H9 (cell line): ENCODE measurements at regions not wholly inside any gene's neighbourhood (a gene's known extent, or its start where the extent isn't known, plus 50 kb on each side); places are given as distances from the start of the nearest gene placed in this dataset.

Experiments
- DNase-seq: peaks from one replicate; pipeline ENCODE4 v3.0.0-alpha.2; 2017
- H2AFZ ChIP-seq: one replicate; pipeline ENCODE4 v1.6.1; 2013; ENCODE audit warnings: mild to moderate bottlenecking, low read length, control low read depth, moderate library complexity
- H2AK5ac ChIP-seq: 2 replicates; pipeline ENCODE4 v1.6.1; 2013; ENCODE audit warnings: low read length, control low read depth, mixed read lengths; ENCODE audit not compliant: insufficient read length
- H2BK120ac ChIP-seq: one replicate; pipeline ENCODE4 v1.6.1; 2013; ENCODE audit warnings: low read depth, mild to moderate bottlenecking, low read length, control low read depth, inconsistent platforms; ENCODE audit not compliant: poor library complexity, severe bottlenecking
- H2BK12ac ChIP-seq: 2 replicates; pipeline ENCODE4 v1.6.1; 2013; ENCODE audit warnings: low read length, control low read depth, mixed read lengths, low read depth; ENCODE audit not compliant: insufficient read length
- H2BK15ac ChIP-seq: 2 replicates; pipeline ENCODE4 v1.6.1; 2013; ENCODE audit warnings: low read depth, low read length, control low read depth
- H2BK20ac ChIP-seq: one replicate; pipeline ENCODE4 v1.6.1; 2013; ENCODE audit warnings: low read depth, mild to moderate bottlenecking, low read length, control low read depth, inconsistent platforms; ENCODE audit not compliant: poor library complexity, severe bottlenecking
- H2BK5ac ChIP-seq: 2 replicates; pipeline ENCODE4 v1.6.1; 2013; ENCODE audit warnings: low read length, control low read depth, mixed read lengths; ENCODE audit not compliant: insufficient read length
- H3K14ac ChIP-seq: 2 replicates; pipeline ENCODE4 v1.6.1; 2013; ENCODE audit warnings: low read length, control low read depth; ENCODE audit not compliant: insufficient read depth
- H3K18ac ChIP-seq: 2 replicates; pipeline ENCODE4 v1.6.1; 2013; ENCODE audit warnings: low read depth, mild to moderate bottlenecking, mixed read lengths, low read length, control low read depth; ENCODE audit not compliant: insufficient read length
- H3K23ac ChIP-seq: 2 replicates; pipeline ENCODE4 v1.6.1; 2013; ENCODE audit warnings: low read length, control low read depth, mixed read lengths, low read depth; ENCODE audit not compliant: insufficient read length
- H3K23me2 ChIP-seq: 2 replicates; pipeline ENCODE4 v1.6.1; 2013; ENCODE audit warnings: low read depth, mild to moderate bottlenecking, mixed read lengths, low read length, control low read depth; ENCODE audit not compliant: insufficient read length, poor library complexity, severe bottlenecking
- H3K27ac ChIP-seq: 2 replicates; pipeline ENCODE4 v1.5.1; 2013; ENCODE audit warnings: low read length, control low read depth, mixed read lengths, low read depth; ENCODE audit not compliant: insufficient read length
- H3K27me3 ChIP-seq: 2 replicates; pipeline ENCODE4 v1.6.1; 2013; ENCODE audit warnings: low read length, control low read depth, inconsistent platforms; ENCODE audit not compliant: insufficient read depth
- H3K4ac ChIP-seq: 2 replicates; pipeline ENCODE4 v1.6.1; 2013; ENCODE audit warnings: low read depth, mild to moderate bottlenecking, control low read depth, inconsistent platforms, low read length, moderate library complexity
- H3K4me1 ChIP-seq: 2 replicates; pipeline ENCODE4 v1.6.1; 2013; ENCODE audit warnings: low read length, control low read depth, inconsistent platforms; ENCODE audit not compliant: insufficient read depth
- H3K4me2 ChIP-seq: 2 replicates; pipeline ENCODE4 v1.6.1; 2013; ENCODE audit warnings: low read length, control low read depth, mixed read lengths; ENCODE audit not compliant: insufficient read length, insufficient read depth
- H3K56ac ChIP-seq: 2 replicates; pipeline ENCODE4 v1.6.1; 2013; ENCODE audit warnings: low read depth, mild to moderate bottlenecking, mixed read lengths, low read length, control low read depth; ENCODE audit not compliant: insufficient read length
- H3K79me1 ChIP-seq: 2 replicates; pipeline ENCODE4 v1.6.1; 2013; ENCODE audit warnings: low read depth, mild to moderate bottlenecking, moderate library complexity, low read length, control low read depth, inconsistent platforms; ENCODE audit not compliant: insufficient read depth, poor library complexity, severe bottlenecking
- H3K79me2 ChIP-seq: 2 replicates; pipeline ENCODE4 v1.6.1; 2013; ENCODE audit warnings: low read length, control low read depth, inconsistent platforms; ENCODE audit not compliant: insufficient read depth
- H3K9ac ChIP-seq: 2 replicates; pipeline ENCODE4 v1.6.1; 2013; ENCODE audit warnings: low read length, control low read depth, mixed read lengths; ENCODE audit not compliant: insufficient read length; ENCODE audit errors: extremely low read depth
- H3K9me3 ChIP-seq: one replicate; pipeline ENCODE4 v1.6.1; 2013; ENCODE audit warnings: low read depth, low read length, inconsistent platforms; ENCODE audit not compliant: control insufficient read depth
- H3T11ph ChIP-seq: one replicate; pipeline ENCODE4 v1.6.1; 2013; ENCODE audit warnings: mild to moderate bottlenecking, low read length, control low read depth, inconsistent platforms
- H4K20me1 ChIP-seq: one replicate; pipeline ENCODE4 v1.6.1; 2013; ENCODE audit not compliant: control insufficient read depth, insufficient read length, insufficient read depth
- H4K5ac ChIP-seq: 2 replicates; pipeline ENCODE4 v1.6.1; 2013; ENCODE audit warnings: low read depth, mild to moderate bottlenecking, mixed read lengths, low read length, control low read depth; ENCODE audit not compliant: insufficient read length
- H4K8ac ChIP-seq: replicated peaks from 2 replicates; pipeline ENCODE4 v1.6.1; 2013; ENCODE audit warnings: low read length, control low read depth, mixed read lengths, low read depth; ENCODE audit not compliant: insufficient read length
- H4K91ac ChIP-seq: 2 replicates; pipeline ENCODE4 v1.6.1; 2013; ENCODE audit warnings: low read depth, mild to moderate bottlenecking, moderate library complexity, mixed read lengths, low read length, control low read depth; ENCODE audit not compliant: insufficient read length
- H3K27ac Mint-ChIP-seq, 3 experiments: 2 replicates in 2 of 3; 3 replicates in 1 of 3; pipeline ENCODE4 v1.8.0; 2020 to 2021; ENCODE audit warnings: mixed read lengths in 3 of 3, mild to moderate bottlenecking in 1 of 3, moderate library complexity in 1 of 3
- H3K27me3 Mint-ChIP-seq: 2 replicates; pipeline ENCODE4 v1.8.0; 2021; ENCODE audit warnings: low read depth, mild to moderate bottlenecking, moderate library complexity, mixed read lengths
- H3K36me3 Mint-ChIP-seq, 3 experiments: 2 replicates in 2 of 3; 3 replicates in 1 of 3; pipeline ENCODE4 v1.8.0; 2020 to 2021; ENCODE audit warnings: low read depth in 3 of 3, mixed read lengths in 3 of 3; ENCODE audit not compliant: insufficient read depth in 1 of 3
- H3K4me1 Mint-ChIP-seq, 2 experiments: 2 replicates each; pipeline ENCODE4 v1.8.0; 2020; ENCODE audit warnings: mixed read lengths in 2 of 2
- H3K4me3 Mint-ChIP-seq, 2 experiments: 2 replicates in 1 of 2; 3 replicates in 1 of 2; pipeline ENCODE4 v1.8.0; 2020 to 2021; ENCODE audit warnings: mild to moderate bottlenecking in 2 of 2, mixed read lengths in 2 of 2, moderate library complexity in 1 of 2
- H3K9me3 Mint-ChIP-seq, 2 experiments: 2 replicates in 1 of 2; 3 replicates in 1 of 2; pipeline ENCODE4 v1.8.0; 2020; ENCODE audit warnings: mild to moderate bottlenecking in 2 of 2, mixed read lengths in 2 of 2, moderate library complexity in 1 of 2
- CTCF ChIP-seq: fragments of 200-600 bp; sonication (generic); conservative IDR thresholded peaks from 3 replicates; pipeline ENCODE4 v1.8.0; 2021; ENCODE audit warnings: antibody characterized with exemption, mild to moderate bottlenecking

- Mint-ChIP-seq H3K27ac (no peak overlapping the region), H3K27me3 (no peaks in the 10 kb centered on the region), H3K4me1 (no peaks in the 10 kb centered on the region), H3K4me3 (no peak overlapping the region), H3K36me3 (no peaks in the 10 kb centered on the region), H3K9me3 (no peaks in the 10 kb centered on the region)
- Histone ChIP-seq H4K91ac (no peak overlapping the region), H3K79me2 (no peaks in the 10 kb centered on the region), H3K56ac (no peak overlapping the region), H2BK12ac (no peak overlapping the region), H4K20me1 (no peaks in the 10 kb centered on the region), H3K27ac (no peak overlapping the region), H2BK20ac (no peak overlapping the region), H4K8ac (no peak overlapping the region), H3K14ac (no peak overlapping the region), H3K4me1 (no peaks in the 10 kb centered on the region), H2AK5ac (no peak overlapping the region), H3K27me3 (no peaks in the 10 kb centered on the region), H2BK15ac (no peak overlapping the region), H3K79me1 (no peaks in the 10 kb centered on the region), H2AFZ (no peak overlapping the region), H3K23me2 (no peaks in the 10 kb centered on the region), H4K5ac (no peak overlapping the region), H3T11ph (no peak overlapping the region), H2BK5ac (no peak overlapping the region), H3K4ac (no peak overlapping the region), H2BK120ac (no peak overlapping the region), H3K18ac (no peak overlapping the region), H3K4me2 (no peak overlapping the region), H3K9me3 (no peaks in the 10 kb centered on the region), H3K23ac (no peak overlapping the region), H3K9ac (no peak overlapping the region)
- TF ChIP-seq CTCF = no peak
- no peak for DNase-seq
These were observed 1494.8 kb downstream of the KCNT2 start for GRCh38 chr1:195113471-195113870.
